ENCODE measurements at regions not wholly inside any gene's neighbourhood (a gene's known extent, or its start where the extent isn't known, plus 50 kb on each side); places are given as distances from the start of the nearest gene placed in this dataset.
A peak's percentile ranks its signal among the peaks of the same experiment; 100 is the strongest.

GRCh38 chr6:144362042-144363018 is 77.2 kb downstream of the UTRN start (continued):
- TF ChIP-seq ZSCAN5A (CRISPR knock-in tag; IDR thresholded peaks at IDR 0.05; ENCODE audit: borderline replicate concordance) (no peak), ZNF160 (CRISPR knock-in tag; IDR thresholded peaks at IDR 0.05) (no peak), TRAFD1 (CRISPR knock-in tag; IDR thresholded peaks at IDR 0.05; ENCODE audit: borderline replicate concordance) (no peak), ZMYM4 (CRISPR knock-in tag; IDR thresholded peaks at IDR 0.05) (peak; percentile 36; the same call in 1 of the 2 replicates), CREBL2 (CRISPR knock-in tag; IDR thresholded peaks at IDR 0.05; ENCODE audit: borderline replicate concordance) (no peak)

GRCh38 chr6:144364208-144364720 is 79.1 kb downstream of the UTRN start:
- intact Hi-C loops (cut with micrococcal nuclease; ENCODE audit: unreplicated experiment): no loop called here
- H3K4me2 ChIP-seq (ENCODE audit: low read depth, low read length): no peak overlapping the region
- DNase-seq (ENCODE audit: low spot score): no peak
- CTCF ChIA-PET (ENCODE audit: low intra/inter-chr PET ratio, low total read pairs): no interaction called here
- peaks cover 54% of the 10 kb centered on the region for H4K20me1 ChIP-seq (ENCODE audit: insufficient read depth, low read length)
- H2AFZ ChIP-seq (ENCODE audit: low read length): no peak overlapping the region
- BruUV-seq (replicated peaks): no TSS peak
- FAIRE-seq: no peak
- 91% methylated on average over 7 of the region's 7 CpGs for WGBS (ENCODE audit: low lambda C conversion rate)
- in situ Hi-C loops (cut with HindIII; ENCODE audit: extremely low pct_ligation_motif_present, low pct_unique_long_range_greater_than_20kb): no loop called here
- no peaks in the 10 kb centered on the region for H3K27me3 ChIP-seq (ENCODE audit: control insufficient read depth in 1 of 2, insufficient read depth in 2 of 2, low read length in 2 of 2)
- no peak for ATAC-seq
- POLR2A ChIA-PET: no interaction called here
- H3K79me2 ChIP-seq (ENCODE audit: insufficient read depth, low read length): peaks cover 89% of the 10 kb centered on the region
- peak overlapping the region; percentile 28 for H3K27ac ChIP-seq (ENCODE audit: extremely low read length, insufficient read depth, low read length)
- no peaks in the 10 kb centered on the region for H3K9me3 ChIP-seq (ENCODE audit: low read length)
- no peak overlapping the region for H3K4me3 ChIP-seq (replicated peaks in 1 of 3; ENCODE audit: insufficient read depth in 1 of 3, low read depth in 2 of 3, low read length in 3 of 3)
- H3K9ac ChIP-seq (ENCODE audit: insufficient read depth, low read depth, low read length): no peak overlapping the region
- peaks cover 5 to 8% of the 10 kb centered on the region in 2 experiments; a peak in 4 of 5 replicates for H3K36me3 ChIP-seq (replicated peaks in 1 of 2; ENCODE audit: control insufficient read depth in 1 of 2, insufficient read depth in 2 of 2, low read length in 2 of 2)
- TF ChIP-seq YEATS2 (CRISPR knock-in tag; IDR thresholded peaks at IDR 0.05; ENCODE audit: borderline replicate concordance) (no peak), ARNTL (CRISPR knock-in tag; IDR thresholded peaks at IDR 0.05) (no peak), ZNF614 (CRISPR knock-in tag; IDR thresholded peaks at IDR 0.05; ENCODE audit: borderline replicate concordance) (no peak)
- peaks cover 45% of the 10 kb centered on the region for H3K4me1 ChIP-seq (ENCODE audit: insufficient read depth, low read length)

Data from HepG2 (cell line).